ENCODE measurements at regions not wholly inside any gene's neighbourhood (a gene's known extent, or its start where the extent isn't known, plus 50 kb on each side); places are given as distances from the start of the nearest gene placed in this dataset.

DNA sequence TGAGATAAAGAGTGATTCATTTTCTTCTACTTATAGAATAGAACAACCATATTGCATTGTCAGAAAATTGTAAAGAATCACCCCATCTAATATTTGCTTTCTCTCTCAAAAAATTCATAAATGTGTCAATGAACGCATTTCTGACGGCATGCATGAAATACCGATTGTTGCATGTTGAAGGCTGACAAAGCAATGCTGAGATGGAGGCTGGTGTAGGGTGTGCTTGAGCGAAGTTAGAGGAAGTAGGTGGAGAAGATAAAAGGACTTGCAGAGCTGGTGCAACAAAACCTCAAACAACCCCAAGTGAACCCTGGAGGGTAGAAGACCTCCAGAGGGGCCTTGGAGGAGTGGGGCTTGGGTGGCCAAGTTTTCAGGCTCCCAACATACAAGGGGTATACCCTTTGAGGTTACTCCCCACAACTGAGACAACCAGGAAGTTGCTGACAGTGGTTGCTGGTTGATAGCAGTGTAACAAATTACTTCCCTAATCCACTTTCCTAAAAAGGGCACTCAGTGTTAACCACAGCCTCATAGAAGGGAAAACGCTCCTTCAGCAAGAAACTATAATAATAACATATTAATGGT is 452.7 kb downstream of the NLGN4X start:
- H3K9ac ChIP-seq (ENCODE audit: control insufficient read depth, extremely low read depth, insufficient read depth, low read length): no peak overlapping the region
- H2AFZ ChIP-seq (ENCODE audit: control insufficient read depth, low read length): no peak overlapping the region
- TF ChIP-seq, protein P1, sequence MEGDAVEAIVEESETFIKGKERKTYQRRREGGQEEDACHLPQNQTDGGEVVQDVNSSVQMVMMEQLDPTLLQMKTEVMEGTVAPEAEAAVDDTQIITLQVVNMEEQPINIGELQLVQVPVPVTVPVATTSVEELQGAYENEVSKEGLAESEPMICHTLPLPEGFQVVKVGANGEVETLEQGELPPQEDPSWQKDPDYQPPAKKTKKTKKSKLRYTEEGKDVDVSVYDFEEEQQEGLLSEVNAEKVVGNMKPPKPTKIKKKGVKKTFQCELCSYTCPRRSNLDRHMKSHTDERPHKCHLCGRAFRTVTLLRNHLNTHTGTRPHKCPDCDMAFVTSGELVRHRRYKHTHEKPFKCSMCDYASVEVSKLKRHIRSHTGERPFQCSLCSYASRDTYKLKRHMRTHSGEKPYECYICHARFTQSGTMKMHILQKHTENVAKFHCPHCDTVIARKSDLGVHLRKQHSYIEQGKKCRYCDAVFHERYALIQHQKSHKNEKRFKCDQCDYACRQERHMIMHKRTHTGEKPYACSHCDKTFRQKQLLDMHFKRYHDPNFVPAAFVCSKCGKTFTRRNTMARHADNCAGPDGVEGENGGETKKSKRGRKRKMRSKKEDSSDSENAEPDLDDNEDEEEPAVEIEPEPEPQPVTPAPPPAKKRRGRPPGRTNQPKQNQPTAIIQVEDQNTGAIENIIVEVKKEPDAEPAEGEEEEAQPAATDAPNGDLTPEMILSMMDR (optimal IDR thresholded peaks at IDR 0.05 in 1 of 3, IDR thresholded peaks at IDR 0.05 in 1 of 3, conservative IDR thresholded peaks at IDR 0.05 in 1 of 3; ENCODE audit: extremely low read depth in 1 of 3, insufficient read depth in 2 of 3, low read length in 3 of 3): no peak
- no peak for TF ChIP-seq EZH2 (IDR thresholded peaks at IDR 0.05; ENCODE audit: low read length)
- dilution Hi-C loops (cut with MboI; ENCODE audit: extremely low pct_ligation_motif_present, low sequenced_read_pairs): no loop called here
- H3K4me3 ChIP-seq (ENCODE audit: control insufficient read depth in 2 of 3, extremely low read depth in 1 of 3, insufficient read depth in 2 of 3, low read depth in 1 of 3, low read length in 3 of 3): no peak overlapping the region
- no peaks in the 10 kb centered on the region for H3K36me3 ChIP-seq (ENCODE audit: control insufficient read depth in 2 of 2, extremely low read depth in 1 of 2, insufficient read depth in 2 of 2, low read length in 2 of 2)
- H3K4me2 ChIP-seq (ENCODE audit: control insufficient read depth, extremely low read depth, insufficient read depth, low read depth, low read length): no peak overlapping the region
- no peaks in the 10 kb centered on the region for H3K4me1 ChIP-seq (ENCODE audit: control insufficient read depth, extremely low read depth, insufficient read depth, low read length)
- no peaks in the 10 kb centered on the region for H3K9me1 ChIP-seq (ENCODE audit: control insufficient read depth, extremely low read depth, insufficient read depth, low read length)
- no peak for FAIRE-seq
- peaks cover 1% of the 10 kb centered on the region for H3K9me3 ChIP-seq (ENCODE audit: control insufficient read depth, low read depth, low read length)
- H3K79me2 ChIP-seq (ENCODE audit: control insufficient read depth, insufficient read depth, low read length): no peaks in the 10 kb centered on the region
- no peak overlapping the region for H3K27ac ChIP-seq (ENCODE audit: control insufficient read depth, insufficient read depth, low read length)
- H3K27me3 ChIP-seq (ENCODE audit: control insufficient read depth, extremely low read depth, insufficient read depth, low read length): no peaks in the 10 kb centered on the region
- H4K20me1 ChIP-seq (ENCODE audit: control insufficient read depth, extremely low read depth, insufficient read depth, low read length): no peaks in the 10 kb centered on the region
- no peak for DNase-seq (ENCODE audit: low read depth, low spot score)

DNA sequence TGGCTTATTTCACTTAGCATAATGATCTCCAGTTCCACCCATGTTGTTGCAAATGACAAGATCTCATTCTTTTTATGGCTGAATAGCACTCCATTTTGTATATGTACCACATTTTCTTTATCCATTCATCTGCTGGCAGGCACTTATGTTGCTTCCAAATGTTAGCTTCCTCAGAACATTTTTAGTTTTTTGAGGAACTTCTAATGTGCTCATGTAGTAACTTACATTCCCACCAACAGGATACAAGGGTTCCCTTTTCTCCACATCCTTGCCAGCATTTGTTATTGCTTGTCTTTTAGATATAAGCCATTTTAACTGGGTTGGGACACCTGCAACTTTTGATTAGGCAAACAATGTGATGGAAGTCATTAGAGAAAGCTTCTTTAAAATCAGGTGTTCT is 454.2 kb downstream of the NLGN4X start:
- Histone ChIP-seq H3K9me1 (ENCODE audit: control insufficient read depth, extremely low read depth, insufficient read depth, low read length) (no peaks in the 10 kb centered on the region), H3K4me3 (ENCODE audit: control insufficient read depth in 2 of 3, extremely low read depth in 1 of 3, insufficient read depth in 2 of 3, low read depth in 1 of 3, low read length in 3 of 3) (no peak overlapping the region), H3K27ac (ENCODE audit: control insufficient read depth, insufficient read depth, low read length) (no peak overlapping the region), H3K27me3 (ENCODE audit: control insufficient read depth, extremely low read depth, insufficient read depth, low read length) (no peaks in the 10 kb centered on the region), H3K9ac (ENCODE audit: control insufficient read depth, extremely low read depth, insufficient read depth, low read length) (no peak overlapping the region), H3K9me3 (ENCODE audit: control insufficient read depth, low read depth, low read length) (peaks cover 1% of the 10 kb centered on the region), H3K4me1 (ENCODE audit: control insufficient read depth, extremely low read depth, insufficient read depth, low read length) (no peaks in the 10 kb centered on the region), H2AFZ (ENCODE audit: control insufficient read depth, low read length) (no peak overlapping the region), H3K4me2 (ENCODE audit: control insufficient read depth, extremely low read depth, insufficient read depth, low read depth, low read length) (no peak overlapping the region), H3K79me2 (ENCODE audit: control insufficient read depth, insufficient read depth, low read length) (no peaks in the 10 kb centered on the region), H3K36me3 (ENCODE audit: control insufficient read depth in 2 of 2, extremely low read depth in 1 of 2, insufficient read depth in 2 of 2, low read length in 2 of 2) (no peaks in the 10 kb centered on the region), H4K20me1 (ENCODE audit: control insufficient read depth, extremely low read depth, insufficient read depth, low read length) (no peaks in the 10 kb centered on the region)
- DNase-seq (ENCODE audit: low read depth, low spot score): no peak
- FAIRE-seq: no peak
- TF ChIP-seq EZH2 (IDR thresholded peaks at IDR 0.05; ENCODE audit: low read length): no peak
- TF ChIP-seq, protein P1 (optimal IDR thresholded peaks at IDR 0.05 in 1 of 3, IDR thresholded peaks at IDR 0.05 in 1 of 3, conservative IDR thresholded peaks at IDR 0.05 in 1 of 3; ENCODE audit: extremely low read depth in 1 of 3, insufficient read depth in 2 of 3, low read length in 3 of 3): no peak
- dilution Hi-C loops (cut with MboI; ENCODE audit: extremely low pct_ligation_motif_present, low sequenced_read_pairs): no loop called here
